Neuronal stem cell (in vitro differentiated cells): ENCODE measurements at regions not wholly inside any gene's neighbourhood (a gene's known extent, or its start where the extent isn't known, plus 50 kb on each side); places are given as distances from the start of the nearest gene placed in this dataset.

Experiments
- DNase-seq: peaks from one replicate; pipeline ENCODE4 v3.0.0-alpha.2; 2013; ENCODE audit warnings: low spot score
- H2AFZ ChIP-seq: one replicate; pipeline ENCODE4 v1.6.1; 2013; ENCODE audit warnings: mild to moderate bottlenecking, low read length, inconsistent platforms
- H2AK5ac ChIP-seq: 2 replicates; pipeline ENCODE4 v1.6.1; 2013; ENCODE audit warnings: low read depth, mild to moderate bottlenecking, inconsistent platforms, low read length, moderate library complexity, mixed read lengths
- H2BK120ac ChIP-seq: 2 replicates; pipeline ENCODE4 v1.6.1; 2013; ENCODE audit warnings: low read depth, mild to moderate bottlenecking, inconsistent platforms, low read length, moderate library complexity, mixed read lengths
- H2BK12ac ChIP-seq: one replicate; pipeline ENCODE4 v1.6.1; 2013; ENCODE audit warnings: low read length, inconsistent platforms
- H2BK15ac ChIP-seq: 2 replicates; pipeline ENCODE4 v1.6.1; 2013; ENCODE audit warnings: mild to moderate bottlenecking, low read length, inconsistent platforms, mixed read lengths
- H2BK5ac ChIP-seq: one replicate; pipeline ENCODE4 v1.6.1; 2013; ENCODE audit warnings: inconsistent platforms, mild to moderate bottlenecking, low read length, moderate library complexity
- H3K14ac ChIP-seq: one replicate; pipeline ENCODE4 v1.6.1; 2013; ENCODE audit warnings: low read length, inconsistent platforms
- H3K18ac ChIP-seq: 2 replicates; pipeline ENCODE4 v1.6.1; 2013; ENCODE audit warnings: low read length, inconsistent platforms
- H3K23ac ChIP-seq: 2 replicates; pipeline ENCODE4 v1.6.1; 2013; ENCODE audit warnings: low read depth, mild to moderate bottlenecking, mixed read lengths, low read length, inconsistent platforms; ENCODE audit not compliant: poor library complexity
- H3K27ac ChIP-seq: replicated peaks from 3 replicates; pipeline ENCODE4 v1.5.1; 2013; ENCODE audit warnings: low read length, inconsistent platforms
- H3K27me3 ChIP-seq, 3 experiments: 2 replicates each; pipeline ENCODE4 v1.6.1; 2013; ENCODE audit warnings: low read length in 3 of 3, mild to moderate bottlenecking in 2 of 3, inconsistent platforms in 1 of 3, low read depth in 1 of 3, mixed read lengths in 1 of 3, moderate library complexity in 1 of 3; ENCODE audit not compliant: control insufficient read depth in 3 of 3, insufficient read depth in 3 of 3
- H3K36me3 ChIP-seq, 2 donors: replicated peaks in 1 of 2; 2 replicates each; pipeline ENCODE4 v1.6.1; 2013; ENCODE audit warnings: low read length in 2 of 2; ENCODE audit not compliant: control insufficient read depth in 2 of 2, insufficient read depth in 2 of 2
- H3K4ac ChIP-seq: 2 replicates; pipeline ENCODE4 v1.6.1; 2013; ENCODE audit warnings: inconsistent platforms, mild to moderate bottlenecking, low read length, moderate library complexity
- H3K4me1 ChIP-seq, 2 donors: 1 replicate in 1 of 2; 2 replicates in 1 of 2; pipeline ENCODE4 v1.6.1; 2013; ENCODE audit warnings: low read length in 2 of 2, low read depth in 1 of 2; ENCODE audit not compliant: control insufficient read depth in 2 of 2, insufficient read depth in 1 of 2
- H3K4me2 ChIP-seq: one replicate; pipeline ENCODE4 v1.6.1; 2013; ENCODE audit warnings: mild to moderate bottlenecking, low read length, inconsistent platforms; ENCODE audit not compliant: insufficient read depth, poor library complexity, severe bottlenecking
- H3K4me3 ChIP-seq, 2 donors: 2 replicates each; pipeline ENCODE4 v1.5.1; 2013; ENCODE audit warnings: low read length in 2 of 2, mild to moderate bottlenecking in 2 of 2, inconsistent platforms in 1 of 2, moderate library complexity in 1 of 2
- H3K79me1 ChIP-seq: one replicate; pipeline ENCODE4 v1.6.1; 2013; ENCODE audit warnings: low read depth, mild to moderate bottlenecking, inconsistent platforms, low read length, moderate library complexity
- H3K9ac ChIP-seq: one replicate; pipeline ENCODE4 v1.6.1; 2013; ENCODE audit warnings: mild to moderate bottlenecking, low read depth, low read length, inconsistent platforms; ENCODE audit not compliant: poor library complexity
- H3K9me3 ChIP-seq, 2 donors: replicated peaks in 1 of 2; 2 replicates each; pipeline versions ENCODE3 to v1.6.1; 2013; ENCODE audit warnings: low read length in 2 of 2, mild to moderate bottlenecking in 2 of 2, inconsistent platforms in 1 of 2, low read depth in 1 of 2, mixed read lengths in 1 of 2, moderate library complexity in 1 of 2; ENCODE audit not compliant: control insufficient read depth in 2 of 2, insufficient read depth in 1 of 2
- H4K8ac ChIP-seq: one replicate; pipeline ENCODE4 v1.6.1; 2013; ENCODE audit warnings: low read depth, mild to moderate bottlenecking, inconsistent platforms, low read length, moderate library complexity
- H4K91ac ChIP-seq: one replicate; pipeline ENCODE4 v1.6.1; 2013; ENCODE audit warnings: low read length, low read depth, mild to moderate bottlenecking, inconsistent platforms; ENCODE audit not compliant: poor library complexity
- WGBS, 2 donors: extraction: QIAGEN DNeasy Blood & Tissue Kit; methylation state at CpG; one replicate each; pipeline ENCODE4 v1.1.7; 2013; ENCODE audit warnings: missing lambda C conversion rate in 2 of 2, mixed read lengths in 1 of 2; ENCODE audit not compliant: insufficient read length in 2 of 2, insufficient replicate concordance in 1 of 2; ENCODE audit errors: extremely low coverage in 2 of 2; 5-methylcytosine and 5-hydroxymethylcytosine counted together

DNA sequence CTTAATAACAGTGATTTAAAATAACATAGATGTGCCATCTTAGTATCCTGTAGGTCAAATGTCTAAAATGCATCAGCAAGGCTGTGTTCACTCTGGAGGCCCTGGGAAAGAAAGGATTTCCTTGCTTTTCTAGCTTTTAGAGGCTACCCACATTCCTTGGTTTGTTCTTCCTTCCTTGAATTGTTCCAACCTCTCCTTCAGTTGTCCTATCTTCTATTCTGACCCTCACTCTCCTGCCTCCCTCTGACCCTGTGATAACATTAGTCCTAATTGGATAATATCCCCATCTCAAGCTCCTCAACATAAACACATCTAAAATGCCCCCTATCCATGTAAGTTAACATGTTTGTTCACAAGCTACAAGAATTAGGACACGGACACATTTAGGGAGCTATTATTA, 733.5 kb downstream of the SOCS6 start:
- H2AFZ ChIP-seq, result no peak overlapping the region
- no peaks in the 10 kb centered on the region for H3K4me1 ChIP-seq
- no peaks in the 10 kb centered on the region for H3K27me3 ChIP-seq
- no peak overlapping the region for H4K8ac ChIP-seq
- H3K23ac ChIP-seq, result no peak overlapping the region
- no peak overlapping the region for H3K27ac ChIP-seq
- no peak overlapping the region for H2BK12ac ChIP-seq
- H3K36me3 ChIP-seq, result no peaks in the 10 kb centered on the region
- no peak overlapping the region for H2BK120ac ChIP-seq
- no peak overlapping the region for H4K91ac ChIP-seq
- H2BK15ac ChIP-seq, result no peak overlapping the region
- no peak overlapping the region for H3K4ac ChIP-seq
- no peak overlapping the region for H3K9ac ChIP-seq
- no peaks in the 10 kb centered on the region for H3K79me1 ChIP-seq
- H3K4me3 ChIP-seq, result no peak overlapping the region
- H3K4me2 ChIP-seq, result no peak overlapping the region
- H3K9me3 ChIP-seq, result no peaks in the 10 kb centered on the region
- H2AK5ac ChIP-seq, result no peak overlapping the region
- no peak for DNase-seq
- H3K14ac ChIP-seq, result no peak overlapping the region
- no CpG with 5 or more reads among the region's 1 CpG for WGBS, 2 donors
- H3K18ac ChIP-seq, result no peak overlapping the region
- H2BK5ac ChIP-seq, result no peak overlapping the region

DNA sequence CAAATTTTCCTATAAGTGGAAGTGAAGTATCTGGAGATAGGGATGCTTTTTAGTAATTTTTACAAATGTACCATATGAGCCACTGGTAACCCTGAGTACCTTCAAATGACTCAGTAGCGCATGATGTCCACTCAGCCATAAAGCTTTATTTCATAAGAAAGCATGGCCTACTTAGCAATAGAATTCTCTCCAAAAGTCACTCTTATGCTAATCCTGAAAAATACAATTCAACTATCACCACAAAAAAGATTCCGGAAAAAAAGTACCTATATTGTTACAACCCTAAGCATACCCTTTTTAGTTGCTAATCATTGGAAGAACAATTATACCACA, 732.2 kb downstream of the SOCS6 start:
- Histone ChIP-seq H3K79me1 (no peaks in the 10 kb centered on the region), H2BK5ac (no peak overlapping the region), H3K27me3 (no peaks in the 10 kb centered on the region), H2AFZ (no peak overlapping the region), H3K4me1 (no peaks in the 10 kb centered on the region), H4K91ac (no peak overlapping the region), H3K23ac (no peak overlapping the region), H2BK120ac (no peak overlapping the region), H2BK15ac (no peak overlapping the region), H3K4me3 (no peak overlapping the region), H2BK12ac (no peak overlapping the region), H3K36me3 (no peaks in the 10 kb centered on the region), H3K27ac (no peak overlapping the region), H3K9ac (no peak overlapping the region), H3K9me3 (no peaks in the 10 kb centered on the region), H3K4me2 (no peak overlapping the region), H3K4ac (no peak overlapping the region), H4K8ac (no peak overlapping the region), H2AK5ac (no peak overlapping the region), H3K14ac (no peak overlapping the region), H3K18ac (no peak overlapping the region)
- WGBS, 2 donors, result no CpG with 5 or more reads among the region's 2 CpGs
- no peak for DNase-seq

DNA sequence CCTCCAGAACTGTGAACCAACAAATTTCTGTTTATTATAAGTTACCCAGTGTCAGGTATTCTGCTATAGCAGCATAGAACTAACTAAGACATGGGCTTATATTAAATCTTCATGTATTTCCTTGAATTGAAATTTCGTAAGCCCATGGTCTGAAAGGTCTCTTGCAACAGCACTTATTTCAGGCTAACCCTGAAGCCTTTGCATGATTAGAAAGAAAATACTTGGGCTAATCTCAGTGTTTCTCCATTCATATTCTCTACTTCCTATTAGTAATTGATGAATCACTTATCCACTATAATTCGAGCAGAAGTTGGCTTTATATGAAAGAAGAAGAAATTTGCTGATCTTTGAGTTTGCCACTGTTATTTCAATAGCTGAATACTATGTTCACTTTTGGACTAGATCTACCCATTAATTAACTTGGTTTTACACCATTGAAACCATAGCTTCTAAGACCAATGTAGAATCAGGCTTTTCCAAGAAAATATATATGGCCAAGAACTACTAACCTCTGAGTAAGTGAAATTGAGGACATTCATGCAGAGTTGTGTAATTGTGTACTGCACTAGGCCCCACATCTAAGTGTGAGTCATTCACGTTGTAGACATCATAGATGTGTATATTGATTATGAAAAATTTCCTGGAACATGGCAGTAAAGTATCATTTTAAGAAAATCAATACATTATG, 731.6 kb downstream of the SOCS6 start:
- DNase-seq, result no peak
- WGBS, 2 donors, result no CpG with 5 or more reads among the region's 3 CpGs
- no peak overlapping the region for H3K18ac ChIP-seq
- H2BK12ac ChIP-seq, result no peak overlapping the region
- no peak overlapping the region for H2BK120ac ChIP-seq
- no peak overlapping the region for H3K9ac ChIP-seq
- H3K4me3 ChIP-seq, result no peak overlapping the region
- H2BK5ac ChIP-seq, result no peak overlapping the region
- H2AK5ac ChIP-seq, result no peak overlapping the region
- H3K4me1 ChIP-seq, result no peaks in the 10 kb centered on the region
- H3K4ac ChIP-seq, result no peak overlapping the region
- no peaks in the 10 kb centered on the region for H3K36me3 ChIP-seq
- H4K91ac ChIP-seq, result no peak overlapping the region
- H2BK15ac ChIP-seq, result no peak overlapping the region
- H3K27me3 ChIP-seq, result no peaks in the 10 kb centered on the region
- no peak overlapping the region for H3K4me2 ChIP-seq
- no peak overlapping the region for H3K23ac ChIP-seq
- no peaks in the 10 kb centered on the region for H3K79me1 ChIP-seq
- no peaks in the 10 kb centered on the region for H3K9me3 ChIP-seq
- no peak overlapping the region for H2AFZ ChIP-seq
- no peak overlapping the region for H4K8ac ChIP-seq
- no peak overlapping the region for H3K14ac ChIP-seq
- no peak overlapping the region for H3K27ac ChIP-seq

DNA sequence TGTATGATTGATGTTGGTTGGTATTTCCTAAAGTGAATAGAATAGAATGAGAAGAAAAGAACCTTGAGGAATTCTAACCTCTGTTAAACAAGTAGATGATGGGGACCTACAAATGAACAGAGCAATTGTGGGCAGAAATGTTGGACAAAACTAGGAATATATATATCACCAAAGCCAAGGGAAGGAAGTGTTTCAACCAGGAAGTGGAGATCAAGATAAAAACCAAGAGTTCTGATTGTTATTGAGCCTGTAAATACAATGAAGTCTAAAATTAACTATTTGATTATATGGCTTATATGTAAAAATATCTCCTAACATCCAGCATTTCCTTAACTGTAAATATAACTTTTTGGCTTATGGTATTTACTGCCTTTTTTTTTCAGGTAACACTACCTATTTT, 730.0 kb downstream of the SOCS6 start:
- Histone ChIP-seq H3K14ac (no peak overlapping the region), H3K27ac (no peak overlapping the region), H3K79me1 (no peaks in the 10 kb centered on the region), H2AFZ (no peak overlapping the region), H3K36me3 (no peaks in the 10 kb centered on the region), H2AK5ac (no peak overlapping the region), H3K4me1 (no peaks in the 10 kb centered on the region), H3K4me2 (no peak overlapping the region), H2BK5ac (no peak overlapping the region), H3K27me3 (no peaks in the 10 kb centered on the region), H4K8ac (no peak overlapping the region), H3K18ac (no peak overlapping the region), H3K4ac (no peak overlapping the region), H3K23ac (no peak overlapping the region), H4K91ac (no peak overlapping the region), H3K4me3 (no peak overlapping the region), H2BK15ac (no peak overlapping the region), H3K9ac (no peak overlapping the region), H2BK120ac (no peak overlapping the region), H2BK12ac (no peak overlapping the region), H3K9me3 (no peaks in the 10 kb centered on the region)
- DNase-seq, result no peak
